ENCODE measurements at regions not wholly inside any gene's neighbourhood (a gene's known extent, or its start where the extent isn't known, plus 50 kb on each side); places are given as distances from the start of the nearest gene placed in this dataset.

- H3K27me3 ChIP-seq, result no peaks in the 10 kb centered on the region
- no peak overlapping the region for H3K27ac ChIP-seq
- H3K9me3 ChIP-seq, result no peaks in the 10 kb centered on the region
- no peak overlapping the region for H3K4me3 ChIP-seq (ENCODE audit: low read depth in 1 of 2, low read length in 1 of 2)
- TF ChIP-seq CTCF (IDR thresholded peaks at IDR 0.05), result no peak
- H3K36me3 ChIP-seq, result no peaks in the 10 kb centered on the region
- no peaks in the 10 kb centered on the region for H3K4me1 ChIP-seq (ENCODE audit: control insufficient read depth in 1 of 2, insufficient read depth in 1 of 2, low read depth in 1 of 2, low read length in 1 of 2)
Observed at GRCh38 chr13:75102001-75102716, 379.8 kb downstream of the TBC1D4 start.

- no peaks in the 10 kb centered on the region for H3K4me1 ChIP-seq (ENCODE audit: control insufficient read depth in 1 of 2, insufficient read depth in 1 of 2, low read depth in 1 of 2, low read length in 1 of 2)
- no peak overlapping the region for H3K27ac ChIP-seq
- no peak overlapping the region for H3K4me3 ChIP-seq (ENCODE audit: low read depth in 1 of 2, low read length in 1 of 2)
- TF ChIP-seq CTCF (IDR thresholded peaks at IDR 0.05), result no peak
- H3K27me3 ChIP-seq, result no peaks in the 10 kb centered on the region
- H3K36me3 ChIP-seq, result no peaks in the 10 kb centered on the region
- no peaks in the 10 kb centered on the region for H3K9me3 ChIP-seq
Observed at GRCh38 chr13:75101348-75101747, 380.6 kb downstream of the TBC1D4 start.

- TF ChIP-seq CTCF (IDR thresholded peaks at IDR 0.05), result no peak
- Histone ChIP-seq H3K4me1 (ENCODE audit: control insufficient read depth in 1 of 2, insufficient read depth in 1 of 2, low read depth in 1 of 2, low read length in 1 of 2) (no peaks in the 10 kb centered on the region), H3K27ac (no peak overlapping the region), H3K9me3 (no peaks in the 10 kb centered on the region), H3K27me3 (no peaks in the 10 kb centered on the region), H3K36me3 (no peaks in the 10 kb centered on the region), H3K4me3 (ENCODE audit: low read depth in 1 of 2, low read length in 1 of 2) (no peak overlapping the region)
Observed at GRCh38 chr13:75092143-75092542, 389.8 kb downstream of the TBC1D4 start.

GRCh38 chr13:75091718-75092117 lies 390.3 kb downstream of the TBC1D4 start:
- H3K4me3 ChIP-seq (ENCODE audit: low read depth in 1 of 2, low read length in 1 of 2), result no peak overlapping the region
- no peak overlapping the region for H3K27ac ChIP-seq
- TF ChIP-seq CTCF (IDR thresholded peaks at IDR 0.05), result no peak

GRCh38 chr13:75090872-75091615 lies 390.9 kb downstream of the TBC1D4 start:
- TF ChIP-seq CTCF (IDR thresholded peaks at IDR 0.05), result no peak
- Histone ChIP-seq H3K4me3 (ENCODE audit: low read depth in 1 of 2, low read length in 1 of 2) (no peak overlapping the region), H3K4me1 (ENCODE audit: control insufficient read depth in 1 of 2, insufficient read depth in 1 of 2, low read depth in 1 of 2, low read length in 1 of 2) (no peaks in the 10 kb centered on the region), H3K27ac (no peak overlapping the region), H3K9me3 (no peaks in the 10 kb centered on the region), H3K36me3 (no peaks in the 10 kb centered on the region), H3K27me3 (no peaks in the 10 kb centered on the region)

More at GRCh38 chr13:75091718-75092117, 390.3 kb downstream of the TBC1D4 start:
- no peaks in the 10 kb centered on the region for H3K27me3 ChIP-seq
- H3K9me3 ChIP-seq, result no peaks in the 10 kb centered on the region
- no peaks in the 10 kb centered on the region for H3K36me3 ChIP-seq
- H3K4me1 ChIP-seq (ENCODE audit: control insufficient read depth in 1 of 2, insufficient read depth in 1 of 2, low read depth in 1 of 2, low read length in 1 of 2), result no peaks in the 10 kb centered on the region
